ENCODE measurements at regions not wholly inside any gene's neighbourhood (a gene's known extent, or its start where the extent isn't known, plus 50 kb on each side); places are given as distances from the start of the nearest gene placed in this dataset.

- Histone ChIP-seq H3K79me1 (ENCODE audit: low read depth, low read length) (no peaks in the 10 kb centered on the region), H3K79me2 (ENCODE audit: control insufficient read depth in 1 of 2, insufficient read depth in 2 of 2, low read length in 2 of 2) (no peaks in the 10 kb centered on the region), H2BK12ac (ENCODE audit: low read depth, low read length) (no peak overlapping the region), H3K4ac (replicated peaks; ENCODE audit: insufficient read length, low read depth, low read length) (no peak overlapping the region), H4K91ac (replicated peaks; ENCODE audit: insufficient read length, low read length) (no peak overlapping the region), H3K4me2 (ENCODE audit: insufficient read depth in 1 of 2, low read depth in 2 of 2, low read length in 2 of 2) (no peak overlapping the region), H3K9me3 (ENCODE audit: insufficient read depth in 2 of 2, low read depth in 1 of 2, low read length in 1 of 2) (no peaks in the 10 kb centered on the region), H3K27me3 (replicated peaks in 1 of 4; ENCODE audit: control insufficient read depth in 3 of 4, extremely low read depth in 1 of 4, insufficient read depth in 3 of 4, low read length in 3 of 4) (no peaks in the 10 kb centered on the region), H2AK5ac (ENCODE audit: low read depth, low read length) (no peak overlapping the region), H3K4me1 (replicated peaks in 1 of 4; ENCODE audit: control insufficient read depth in 3 of 4, insufficient read depth in 4 of 4, low read length in 3 of 4) (no peaks in the 10 kb centered on the region), H4K8ac (ENCODE audit: extremely low read depth, insufficient read depth, low read length) (no peak overlapping the region), H2BK20ac (ENCODE audit: low read length) (no peak overlapping the region), H4K20me1 (replicated peaks in 1 of 2; ENCODE audit: control insufficient read depth in 1 of 2, insufficient read depth in 2 of 2, low read length in 2 of 2) (no peaks in the 10 kb centered on the region), H3K56ac (replicated peaks; ENCODE audit: insufficient read length, low read depth, low read length) (no peak overlapping the region), H3K4me3 (ENCODE audit: extremely low read depth in 1 of 4, insufficient read depth in 2 of 4, low read depth in 3 of 4, low read length in 4 of 4) (no peak overlapping the region), H3K9ac (replicated peaks in 1 of 4; ENCODE audit: extremely low read depth in 1 of 4, low read depth in 3 of 4, low read length in 3 of 4) (no peak overlapping the region), H2BK120ac (replicated peaks; ENCODE audit: low read depth, low read length) (no peak overlapping the region), H3K18ac (ENCODE audit: extremely low read depth, low read length) (no peak overlapping the region), H2BK5ac (ENCODE audit: low read depth, low read length) (no peak overlapping the region), H2BK15ac (ENCODE audit: low read length) (no peak overlapping the region), H3K36me3 (ENCODE audit: control insufficient read depth in 2 of 4, insufficient read depth in 4 of 4, low read length in 3 of 4) (no peaks in the 10 kb centered on the region), H3K14ac (ENCODE audit: insufficient read length) (no peak overlapping the region), H3K23me2 (ENCODE audit: low read depth, low read length) (no peaks in the 10 kb centered on the region), H4K5ac (ENCODE audit: insufficient read length, low read depth, low read length) (no peak overlapping the region), H3K27ac (ENCODE audit: low read depth, low read length) (no peak overlapping the region), H3K23ac (ENCODE audit: insufficient read length) (no peak overlapping the region), H2AFZ (ENCODE audit: low read length) (no peak overlapping the region)
- DNase-seq (ENCODE audit: low read depth in 1 of 2, low spot score in 2 of 2) (no peak), FAIRE-seq (no peak)
- WGBS, 2 experiments (ENCODE audit: extremely low coverage in 1 of 2, insufficient coverage in 1 of 2, insufficient read length in 1 of 2, insufficient replicate concordance in 2 of 2, low coverage in 1 of 2, low lambda C conversion rate in 2 of 2, missing lambda C conversion rate in 1 of 2), result 90% methylated on average over 4 of the region's 4 CpGs; no CpG with 5 or more reads in 1 of the 2 experiments
- ChIA-PET CTCF (ENCODE audit: partially characterized antibody) (interaction anchor here (0.6 kb wide), 1 partner anchor 109 kb away, joined by 3 read pairs; no protein-coding TSS in a partner anchor), POLR2A (ENCODE audit: partially characterized antibody) (no interaction called here)
- TF ChIP-seq CHD7 (IDR thresholded peaks at IDR 0.05; ENCODE audit: insufficient replicate concordance, low read length), result no peak
These were observed 936.5 kb upstream of the ADGRB3 start for GRCh38 chr6:67698534-67698933.

Measured in H1 (cell line).